ENCODE measurements at regions not wholly inside any gene's neighbourhood (a gene's known extent, or its start where the extent isn't known, plus 50 kb on each side); places are given as distances from the start of the nearest gene placed in this dataset.

GRCh38 chr13:26494571-26495195 is 62.8 kb upstream of the WASF3 start:
- ChIA-PET CTCF (interaction anchor here (1.1 to 10.7 kb wide), 11 partner anchors 9 to 920 kb away, joined by 3 to 205 read pairs (median 4); no protein-coding TSS in a partner anchor), POLR2A (no interaction called here)
- H3K4me3 ChIP-seq (ENCODE audit: low read depth, low read length): no peak overlapping the region
- TF ChIP-seq CTCF (IDR thresholded peaks at IDR 0.05; ENCODE audit: insufficient read depth, low read length, missing control alignments): no peak
- DNase-seq (ENCODE audit: low read depth, low spot score): no peak

- ChIA-PET CTCF (interaction anchor here (0.6 to 10.7 kb wide), 18 partner anchors 9 to 921 kb away, joined by 3 to 205 read pairs (median 4); no protein-coding TSS in a partner anchor), POLR2A (no interaction called here)
- H3K4me3 ChIP-seq (ENCODE audit: low read depth, low read length): no peak overlapping the region
- no peak for TF ChIP-seq CTCF (IDR thresholded peaks at IDR 0.05; ENCODE audit: insufficient read depth, low read length, missing control alignments)
- DNase-seq (ENCODE audit: low read depth, low spot score): no peak
Measured at GRCh38 chr13:26495750-26496149, 61.7 kb upstream of the WASF3 start.

GRCh38 chr13:26497968-26498511 is 59.4 kb upstream of the WASF3 start:
- TF ChIP-seq CTCF (IDR thresholded peaks at IDR 0.05; ENCODE audit: insufficient read depth, low read length, missing control alignments): no peak
- ChIA-PET POLR2A (no interaction called here), CTCF (interaction anchor here (1.1 to 10.7 kb wide), 12 partner anchors 10 to 316 kb away, joined by 3 to 205 read pairs (median 4); no protein-coding TSS in a partner anchor)
- peak; percentile 76 for DNase-seq (ENCODE audit: low read depth, low spot score)
- no peak overlapping the region for H3K4me3 ChIP-seq (ENCODE audit: low read depth, low read length)

- DNase-seq (ENCODE audit: low read depth, low spot score): no peak
Measured at GRCh38 chr13:26498656-26499601, 58.6 kb upstream of the WASF3 start.

GRCh38 chr13:26500618-26501320 is 56.7 kb upstream of the WASF3 start:
- POLR2A ChIA-PET: no interaction called here
- no peak for DNase-seq (ENCODE audit: low read depth, low spot score)
- CTCF ChIA-PET: interaction anchor here (1.0 to 10.7 kb wide), 3 partner anchors 18 to 315 kb away, joined by 4 to 205 read pairs (median 22); no protein-coding TSS in a partner anchor
- H3K4me3 ChIP-seq (ENCODE audit: low read depth, low read length): no peak overlapping the region
- no peak for TF ChIP-seq CTCF (IDR thresholded peaks at IDR 0.05; ENCODE audit: insufficient read depth, low read length, missing control alignments)

More at GRCh38 chr13:26498656-26499601, 58.6 kb upstream of the WASF3 start:
- POLR2A ChIA-PET: interaction anchor here (0.6 kb wide), 1 partner anchor 120 kb away, joined by 3 read pairs; no protein-coding TSS in a partner anchor
- CTCF ChIA-PET: interaction anchor here (1.1 to 10.7 kb wide), 10 partner anchors 13 to 317 kb away, joined by 3 to 205 read pairs (median 4); no protein-coding TSS in a partner anchor
- no peak for TF ChIP-seq CTCF (IDR thresholded peaks at IDR 0.05; ENCODE audit: insufficient read depth, low read length, missing control alignments)
- H3K4me3 ChIP-seq (ENCODE audit: low read depth, low read length): no peak overlapping the region
